ENCODE measurements at regions not wholly inside any gene's neighbourhood (a gene's known extent, or its start where the extent isn't known, plus 50 kb on each side); places are given as distances from the start of the nearest gene placed in this dataset.

DNA sequence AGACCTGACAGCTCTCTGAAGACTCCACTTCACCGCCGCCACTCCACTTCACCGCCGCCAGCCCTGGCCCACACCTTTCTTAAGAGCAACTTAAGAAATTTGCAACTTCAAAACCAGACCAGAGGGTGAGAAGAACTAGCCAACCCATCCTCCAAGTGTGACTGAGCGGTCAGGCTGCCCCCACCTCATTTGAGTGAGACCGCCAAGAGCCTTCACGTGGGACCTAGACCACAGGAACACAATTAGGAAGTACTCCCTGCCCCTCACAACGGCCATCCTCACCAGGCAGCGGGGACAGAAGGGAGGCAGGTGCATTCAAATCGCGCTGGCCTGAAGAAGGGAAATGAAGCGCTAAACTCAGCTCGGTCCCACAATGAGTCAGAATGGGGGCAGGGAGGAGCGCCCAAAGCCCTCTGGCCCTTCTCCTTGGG is 156.8 kb upstream of the BCL6 start:
- no peak for DNase-seq (ENCODE audit: low spot score)

DNA sequence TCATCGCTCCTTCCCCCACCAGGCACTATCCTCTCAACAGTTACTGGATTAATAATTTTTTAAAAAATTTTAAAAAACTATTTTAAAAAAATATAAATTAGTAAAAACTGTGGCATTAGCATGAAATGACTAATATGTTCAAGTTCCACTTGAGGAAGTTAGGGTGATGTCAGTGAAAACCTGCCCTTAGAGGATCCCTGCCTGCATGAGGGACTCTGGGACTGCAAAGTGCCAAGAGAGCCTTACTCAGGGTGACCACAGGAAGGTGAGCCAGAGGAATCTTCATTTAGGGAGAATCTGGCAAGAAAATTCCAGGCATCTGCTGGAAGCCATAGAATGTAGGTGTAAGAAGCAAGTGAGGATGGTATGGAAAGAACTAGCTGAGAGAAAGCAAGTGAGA is 157.7 kb upstream of the BCL6 start:
- peak; percentile 88 for DNase-seq (ENCODE audit: low spot score)

DNA sequence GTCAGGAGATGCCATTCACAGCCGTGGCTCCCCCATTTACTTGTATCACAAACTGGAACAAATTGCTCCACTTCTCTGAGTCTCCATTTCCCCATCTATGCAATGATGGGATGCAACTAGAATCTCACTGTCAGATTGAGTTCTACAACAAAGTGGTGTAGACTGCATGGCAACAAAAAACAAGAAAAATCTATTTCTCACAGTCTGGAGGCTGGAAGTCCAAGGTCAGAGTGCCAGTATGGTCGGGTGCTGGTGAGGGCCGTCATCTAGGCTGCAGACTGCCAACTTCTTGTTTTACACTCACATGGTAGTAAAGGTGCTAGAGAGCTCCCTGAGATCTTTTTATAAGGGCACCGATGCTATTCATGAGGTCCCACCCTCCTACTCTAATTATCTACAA is 158.4 kb upstream of the BCL6 start:
- DNase-seq (ENCODE audit: low spot score), result no peak

DNA sequence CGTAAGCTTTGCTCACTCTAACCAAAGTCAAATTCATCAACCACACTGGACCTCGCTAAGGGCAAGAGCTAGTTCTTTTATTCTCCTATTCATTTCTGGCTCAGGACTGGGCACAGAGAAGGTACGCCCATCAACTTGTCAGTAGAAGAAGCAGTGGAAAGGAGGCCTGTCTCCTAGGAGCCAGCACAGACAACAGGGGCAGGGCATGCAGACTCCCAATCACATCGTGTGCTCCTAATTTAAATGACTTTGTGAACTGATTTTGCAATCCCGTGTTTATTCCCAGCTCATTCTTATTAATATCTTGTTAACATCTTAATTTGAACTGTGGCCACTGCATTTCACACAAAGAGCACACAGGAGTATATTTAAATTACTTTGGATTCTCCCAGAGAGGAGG is 161.1 kb upstream of the BCL6 start:
- no peak for DNase-seq (ENCODE audit: low spot score)

DNA sequence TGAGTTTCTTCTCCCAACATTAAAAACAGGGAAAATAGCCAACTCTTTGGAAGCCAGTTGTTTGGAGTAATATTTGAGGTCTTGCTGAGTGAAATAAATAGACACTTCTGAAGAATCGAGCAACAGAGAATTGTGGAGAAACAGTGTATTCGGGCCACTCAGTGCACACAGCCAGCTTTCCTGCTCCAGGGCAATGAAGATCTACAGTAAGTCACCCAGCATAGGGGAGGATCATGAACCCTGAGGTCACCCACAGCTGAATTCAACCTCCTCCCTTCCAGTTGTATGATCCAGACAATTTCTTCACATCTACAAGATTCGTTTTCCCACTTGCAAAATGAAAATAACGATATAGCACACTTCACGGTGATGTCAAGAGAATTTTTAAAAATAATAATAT is 161.7 kb upstream of the BCL6 start:
- DNase-seq (ENCODE audit: low spot score), result no peak

DNA sequence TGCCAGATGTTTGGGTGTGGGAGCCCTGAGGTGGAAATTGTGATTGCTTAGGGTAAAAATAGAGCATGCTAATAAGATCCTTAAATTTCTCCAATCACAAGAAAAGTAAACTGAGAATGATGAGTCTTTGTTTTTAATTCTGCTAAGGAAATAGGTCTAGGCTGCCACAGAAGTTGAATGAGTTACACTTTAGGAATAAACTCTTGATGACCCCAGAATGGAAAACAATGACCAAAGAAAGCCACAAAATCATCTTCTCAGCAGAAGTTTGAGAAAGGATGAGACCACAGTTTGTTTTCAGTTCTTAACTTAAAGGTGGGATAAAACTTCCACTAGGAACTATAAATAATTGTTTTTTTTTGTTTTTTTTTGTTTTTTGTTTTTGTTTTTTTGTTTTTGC is 164.6 kb upstream of the BCL6 start:
- peak; percentile 17 for DNase-seq (ENCODE audit: low spot score)

DNA sequence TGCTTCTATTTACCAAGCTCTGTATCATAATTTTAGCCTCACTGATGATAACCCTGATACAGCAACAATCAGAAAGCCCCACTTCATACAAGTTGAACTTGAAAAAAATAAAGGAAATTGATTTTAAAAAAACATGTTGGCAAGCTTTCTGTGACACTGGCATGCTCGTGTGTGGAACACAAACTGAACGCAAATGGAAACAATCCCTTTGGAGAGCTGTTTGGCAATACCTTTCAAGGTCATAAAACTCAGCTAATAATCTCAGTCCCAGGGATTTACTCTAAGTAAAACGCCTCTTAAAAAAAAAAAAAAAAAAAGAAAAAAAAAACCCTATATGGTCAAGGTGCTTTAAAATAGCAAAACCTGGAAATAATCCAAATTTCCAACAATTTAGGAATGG is 166.7 kb upstream of the BCL6 start:
- no peak for DNase-seq (ENCODE audit: low spot score)

DNA sequence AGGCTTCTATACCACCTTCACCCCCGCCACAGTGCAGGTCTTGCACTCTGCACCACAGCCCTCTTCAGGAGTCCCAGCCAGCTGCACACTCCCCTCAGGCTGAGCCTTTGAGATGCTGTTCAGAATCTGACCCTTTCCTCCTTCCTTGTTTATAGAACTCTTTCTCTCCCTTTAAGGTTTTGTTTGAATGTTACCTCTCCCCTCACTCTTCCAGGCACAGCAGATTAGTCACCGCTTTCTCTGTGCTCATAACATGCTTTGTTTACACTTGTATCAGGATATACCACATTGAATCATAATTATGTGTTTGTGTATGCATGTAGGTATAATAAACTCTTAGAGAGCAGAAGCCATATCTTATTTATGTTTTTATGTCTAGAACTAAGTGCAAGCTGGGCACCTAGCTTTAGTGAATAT is 168.4 kb upstream of the BCL6 start:
- DNase-seq (ENCODE audit: low spot score), result peak; percentile 43

DNA sequence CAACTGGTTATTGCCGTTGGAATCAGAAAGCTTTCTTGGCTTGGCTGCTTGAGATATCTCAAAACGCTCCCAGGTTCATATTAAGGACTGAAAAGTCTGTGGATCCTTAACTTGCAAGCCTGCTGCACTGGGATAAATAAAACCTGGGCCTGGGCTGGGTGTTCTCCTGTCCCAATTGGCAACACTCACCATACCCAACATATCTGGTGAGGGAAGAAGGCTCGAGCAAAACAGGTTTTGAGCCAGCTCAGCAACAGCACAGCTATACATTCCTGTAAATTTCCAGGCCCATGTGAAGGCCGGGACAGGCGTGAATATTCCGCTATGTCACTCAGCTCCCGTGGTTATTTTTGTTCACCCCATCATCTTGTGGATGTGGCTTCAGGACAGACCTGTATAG is 169.0 kb upstream of the BCL6 start:
- DNase-seq (ENCODE audit: low spot score), result no peak

DNA sequence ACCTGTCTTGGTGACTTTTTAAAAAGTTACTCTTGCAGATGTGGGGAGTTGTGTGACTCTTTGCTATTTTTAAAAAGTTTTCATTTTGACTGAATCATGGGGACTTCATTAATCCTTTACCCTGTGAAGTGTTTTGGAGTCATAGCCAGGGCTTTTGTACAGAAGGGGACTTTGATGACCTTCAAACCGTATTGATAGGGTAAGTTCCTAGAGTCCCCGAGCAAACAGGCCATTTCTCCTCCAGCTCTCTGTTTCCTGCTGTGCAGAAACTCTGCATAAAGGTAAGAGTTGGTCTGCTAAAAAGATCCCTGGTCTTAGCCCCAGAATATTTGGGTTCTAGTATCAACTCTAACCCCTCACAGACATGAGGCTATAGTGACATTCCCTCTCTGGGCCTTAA is 170.8 kb upstream of the BCL6 start:
- no peak for DNase-seq (ENCODE audit: low spot score)

DNA sequence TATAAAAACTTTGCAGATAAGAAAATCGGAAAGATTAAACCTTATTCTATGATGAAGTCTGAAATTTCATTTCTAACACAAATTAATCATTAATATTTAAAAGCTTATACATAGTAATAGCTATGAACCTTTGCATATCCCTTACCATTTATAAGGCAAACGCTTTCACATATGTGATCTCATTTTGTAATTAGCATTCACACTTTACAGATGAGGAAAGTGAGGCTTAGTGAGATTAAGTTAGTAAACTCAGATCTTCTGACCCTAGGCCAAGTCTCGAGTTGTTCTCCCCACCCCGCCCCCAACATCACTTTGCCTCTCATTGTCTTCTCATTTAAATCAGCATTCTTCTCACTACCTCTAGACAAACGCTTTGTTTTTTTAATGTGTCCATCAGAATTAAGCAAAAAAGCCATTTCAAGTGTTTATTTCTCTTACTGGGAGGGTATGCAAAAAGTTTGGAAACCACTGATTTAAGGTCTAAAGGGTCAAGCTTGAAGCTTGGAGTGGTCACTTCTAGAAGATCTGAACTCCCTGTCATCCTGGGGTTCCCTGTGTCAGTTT is 172.9 kb upstream of the BCL6 start:
- DNase-seq (ENCODE audit: low spot score), result no peak

DNA sequence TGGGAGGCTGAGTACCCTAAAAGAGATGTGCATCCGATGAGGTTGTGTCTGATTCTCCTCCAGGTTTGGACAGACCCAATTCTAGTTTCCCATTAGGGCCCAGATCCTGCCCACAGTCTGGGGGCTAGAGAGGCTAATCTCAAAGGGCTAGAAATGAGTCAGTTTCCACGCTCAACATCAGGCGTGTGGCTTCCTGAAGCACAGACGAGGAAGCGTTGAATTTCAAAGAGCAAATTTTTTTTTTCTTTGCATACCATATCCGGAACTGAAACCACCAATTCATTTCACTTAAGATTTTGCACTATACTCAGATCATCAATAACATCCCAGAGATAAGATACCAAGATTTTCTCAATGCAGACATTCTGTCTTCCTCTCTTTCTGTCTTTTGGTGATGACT is 173.8 kb upstream of the BCL6 start:
- no peak for DNase-seq (ENCODE audit: low spot score)

DNA sequence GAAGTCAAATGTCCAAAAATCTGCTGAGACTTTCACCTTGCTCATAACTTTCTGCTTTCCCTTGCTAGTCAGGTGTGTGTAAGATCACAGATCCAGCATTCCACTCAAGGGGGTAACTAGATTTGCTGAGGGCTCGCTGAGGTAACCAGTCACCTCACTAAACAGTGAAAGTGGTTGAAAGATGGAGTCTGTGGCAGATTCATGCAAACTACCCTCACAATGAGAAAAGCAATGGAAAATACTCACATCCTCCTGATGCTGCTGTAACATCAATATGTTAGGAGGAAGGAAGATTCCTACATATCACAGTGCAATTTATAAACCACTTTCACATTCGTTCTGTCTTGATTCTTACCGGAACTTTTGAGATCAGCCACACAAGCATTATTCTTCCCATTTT is 174.3 kb upstream of the BCL6 start:
- DNase-seq (ENCODE audit: low spot score), result no peak

DNA sequence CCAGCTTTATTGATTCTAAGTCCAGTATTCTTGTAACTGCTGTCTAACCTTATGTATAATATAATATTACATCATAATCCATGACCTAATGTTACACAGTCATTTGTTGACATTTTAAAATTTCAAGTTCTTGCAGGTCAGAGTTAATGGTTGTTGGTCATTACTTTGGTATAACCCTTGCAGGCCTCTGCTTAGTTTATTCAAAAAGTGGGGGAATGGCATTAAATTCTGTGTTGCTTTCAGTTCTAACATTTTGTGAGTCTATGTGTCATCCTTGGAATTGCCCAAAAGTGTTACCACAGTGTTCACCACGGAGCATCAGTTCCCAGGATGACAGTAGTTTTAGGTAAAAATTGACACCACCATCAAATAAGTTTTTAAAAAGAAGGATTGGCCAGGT is 174.8 kb upstream of the BCL6 start:
- DNase-seq (ENCODE audit: low spot score), result no peak

DNA sequence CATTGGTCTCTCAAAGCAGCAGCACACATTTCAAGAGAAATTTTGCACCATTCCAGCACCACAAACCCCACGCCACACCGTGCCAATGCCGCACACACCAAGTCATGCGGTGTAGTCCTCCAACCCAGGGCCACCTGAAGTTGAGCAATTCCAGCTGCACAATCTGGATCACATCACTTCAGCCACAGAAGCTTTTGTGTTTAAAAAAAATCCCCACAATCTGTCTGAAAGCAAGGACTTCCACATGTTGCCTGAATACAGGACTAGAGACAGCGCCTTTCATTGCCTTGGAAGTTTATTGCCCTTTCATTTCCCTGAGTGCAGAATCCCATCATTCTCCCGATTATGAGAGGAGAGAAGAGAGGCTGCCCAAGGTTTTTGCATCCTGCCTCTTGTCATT is 175.6 kb upstream of the BCL6 start:
- no peak for DNase-seq (ENCODE audit: low spot score)

DNA sequence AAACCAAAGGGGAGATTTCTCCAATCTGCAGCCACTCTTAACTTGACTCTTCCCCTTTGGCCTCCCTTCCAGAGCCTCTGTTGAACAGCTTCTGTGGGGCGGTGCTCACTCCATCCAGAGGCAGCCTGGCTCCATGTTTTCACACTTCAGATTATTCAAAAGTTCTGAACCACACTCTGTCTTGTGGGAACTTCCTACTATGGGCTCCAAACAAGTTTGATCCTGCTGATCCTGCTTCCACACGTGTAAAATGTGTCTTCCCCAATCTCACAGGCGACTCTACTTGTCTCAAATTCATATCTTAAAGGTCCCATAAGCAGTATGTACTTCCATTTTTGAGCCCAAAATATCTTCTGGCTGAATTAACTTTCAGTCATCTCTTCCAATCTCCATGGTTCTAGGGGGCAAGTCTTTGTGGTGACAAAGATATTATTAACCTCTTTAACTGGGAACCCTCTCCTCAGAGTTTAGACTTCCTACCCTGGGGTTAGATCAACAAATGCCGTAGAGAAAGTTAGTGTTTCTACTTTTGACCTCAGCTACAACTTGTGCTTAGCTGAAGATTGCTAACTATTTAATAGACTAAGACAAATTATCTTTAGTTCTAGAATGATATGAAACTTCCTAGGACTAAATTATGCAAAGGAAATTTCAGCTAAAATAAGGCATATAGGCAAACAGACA is 176.3 kb upstream of the BCL6 start:
- DNase-seq (ENCODE audit: low spot score), result no peak

DNA sequence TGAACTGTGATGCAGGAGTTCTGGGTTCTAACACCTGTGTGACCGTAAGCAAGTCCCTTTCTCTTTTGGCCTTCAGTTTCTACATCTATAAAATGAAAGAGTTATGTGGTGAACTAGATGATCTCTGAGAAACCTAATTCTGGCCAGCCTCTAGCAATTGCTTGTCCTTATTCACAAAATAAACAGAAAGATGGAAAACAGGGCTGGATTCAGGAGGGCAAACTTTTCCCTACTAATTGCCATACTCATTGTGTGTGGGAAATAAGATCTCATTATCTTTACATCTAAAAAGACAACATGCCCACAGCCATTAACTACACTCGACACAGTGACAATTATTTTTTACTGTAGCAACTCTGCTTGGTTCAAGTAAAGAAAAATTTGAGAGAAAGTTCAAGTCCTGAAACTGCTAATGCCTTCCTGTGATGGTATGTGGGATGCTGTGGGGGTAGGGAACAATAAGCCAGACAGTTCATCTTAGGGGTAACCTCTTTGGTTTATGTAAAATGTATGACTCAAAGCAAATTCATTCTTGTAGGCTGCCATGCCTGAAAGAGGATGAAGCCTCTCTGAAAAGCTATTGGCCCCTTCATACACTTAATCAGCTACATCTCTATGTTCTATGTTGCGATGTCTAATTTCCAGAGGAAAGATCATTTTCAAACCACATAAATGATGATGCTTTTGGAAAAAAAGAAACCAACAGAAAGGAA is 177.6 kb upstream of the BCL6 start:
- peak; percentile 67 for DNase-seq (ENCODE audit: low spot score)

DNA sequence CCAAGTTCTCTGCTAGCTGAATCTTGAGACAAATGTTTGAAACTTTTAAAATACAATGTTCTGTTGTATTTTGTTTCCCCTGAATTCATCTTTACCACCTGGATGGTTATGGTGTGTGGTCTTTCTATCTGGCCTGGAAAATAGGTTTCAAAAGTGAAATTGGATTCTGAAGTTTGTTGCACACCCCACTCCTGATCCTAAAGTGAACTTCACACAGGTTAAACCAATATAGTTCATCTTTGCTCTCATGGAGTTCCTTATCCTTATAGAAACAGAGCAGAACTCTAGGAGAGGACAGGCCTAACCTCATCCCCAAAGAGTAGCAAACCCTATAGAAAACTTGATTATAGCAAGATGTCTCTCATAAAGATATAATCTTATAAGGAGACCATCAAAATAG is 179.4 kb upstream of the BCL6 start:
- no peak for DNase-seq (ENCODE audit: low spot score)

DNA sequence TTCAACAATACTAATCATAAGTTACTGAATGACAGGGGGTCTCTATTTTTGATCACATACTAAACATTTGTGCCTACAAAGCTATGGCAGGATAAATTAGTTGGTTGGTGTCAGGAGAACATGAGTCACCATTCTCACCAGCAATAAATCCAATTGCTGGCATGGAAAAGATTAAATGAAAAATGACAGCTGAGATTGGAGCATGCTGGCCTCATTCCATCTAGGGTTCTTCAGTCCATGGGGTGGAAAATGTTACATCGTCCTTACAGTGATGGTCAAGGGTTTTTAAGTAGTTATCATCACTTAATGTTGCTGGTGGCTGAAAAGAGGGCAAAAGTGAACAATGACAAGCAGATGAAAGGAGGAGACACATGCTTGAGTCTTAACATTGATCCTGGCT is 180.1 kb upstream of the BCL6 start:
- no peak for DNase-seq (ENCODE audit: low spot score)

DNA sequence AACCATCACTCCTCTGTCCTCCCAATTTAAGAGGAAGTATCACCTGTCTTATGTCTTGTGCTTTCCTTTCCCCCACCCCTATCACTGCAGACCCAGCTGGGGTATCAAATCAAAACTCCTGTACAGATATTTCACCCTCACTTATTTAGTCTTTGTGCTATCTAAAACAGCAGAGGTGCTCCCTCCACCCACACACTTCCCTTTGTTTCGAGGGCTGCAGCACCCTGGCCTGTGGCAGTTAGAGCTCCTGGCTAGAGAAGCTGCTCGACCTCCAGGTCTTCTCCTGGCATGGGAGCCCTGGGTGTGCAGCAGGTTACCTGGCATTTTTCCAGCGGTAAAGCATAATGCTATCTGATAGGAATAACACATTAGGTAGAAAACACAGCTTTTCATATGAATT is 181.4 kb upstream of the BCL6 start:
- DNase-seq (ENCODE audit: low spot score), result no peak

DNA sequence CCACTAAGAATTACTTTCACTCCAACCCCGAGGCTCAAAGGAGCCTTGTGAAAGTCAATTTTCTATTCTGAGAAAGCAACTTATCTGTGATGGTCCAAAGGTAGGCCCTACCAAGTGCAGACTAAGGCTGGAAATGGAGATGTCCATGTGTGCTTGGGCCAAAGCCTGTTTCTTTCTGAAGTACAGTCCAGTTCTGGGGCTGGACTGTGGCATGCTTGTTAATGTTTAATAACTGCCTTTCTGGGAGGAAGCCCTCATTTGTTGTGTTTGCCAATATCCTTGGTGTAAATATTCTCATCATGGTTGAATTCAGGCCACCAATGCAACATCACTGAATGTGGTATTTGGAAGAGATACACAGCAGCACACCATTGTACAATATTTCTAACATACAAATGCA is 182.3 kb upstream of the BCL6 start:
- DNase-seq (ENCODE audit: low spot score), result no peak

DNA sequence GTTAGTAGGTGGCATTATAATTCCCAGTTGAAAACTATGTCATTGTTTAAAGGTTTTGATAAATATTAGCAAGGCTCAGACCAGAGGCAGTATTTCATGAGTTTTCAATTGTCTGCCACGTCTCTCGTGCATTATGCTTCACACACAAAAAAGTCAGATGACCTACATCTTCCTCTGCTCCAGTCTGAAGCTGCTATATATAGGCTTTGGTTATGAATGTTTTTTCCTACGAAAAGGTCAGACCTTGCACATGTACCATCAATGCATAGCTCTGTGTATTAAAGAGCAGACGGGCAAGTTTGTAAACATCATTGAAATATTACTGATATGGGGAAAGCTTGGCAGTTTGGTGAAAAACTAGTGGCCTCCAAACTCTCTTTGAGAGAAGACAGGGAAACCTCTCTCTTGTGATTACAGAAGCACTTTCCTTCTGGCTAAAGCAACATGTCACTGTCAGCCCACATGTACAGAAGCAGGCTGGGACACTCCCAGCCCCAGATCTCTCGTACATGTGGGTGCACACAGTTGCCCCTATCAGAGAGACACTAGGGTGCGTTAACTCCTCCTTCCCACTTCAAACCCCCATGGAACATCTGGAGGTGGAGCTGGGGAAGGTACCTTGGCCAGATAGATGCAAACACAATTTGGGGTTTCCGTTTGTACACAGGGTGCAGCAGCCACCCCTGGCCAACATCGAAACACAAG is 184.0 kb upstream of the BCL6 start:
- no peak for DNase-seq (ENCODE audit: low spot score)

DNA sequence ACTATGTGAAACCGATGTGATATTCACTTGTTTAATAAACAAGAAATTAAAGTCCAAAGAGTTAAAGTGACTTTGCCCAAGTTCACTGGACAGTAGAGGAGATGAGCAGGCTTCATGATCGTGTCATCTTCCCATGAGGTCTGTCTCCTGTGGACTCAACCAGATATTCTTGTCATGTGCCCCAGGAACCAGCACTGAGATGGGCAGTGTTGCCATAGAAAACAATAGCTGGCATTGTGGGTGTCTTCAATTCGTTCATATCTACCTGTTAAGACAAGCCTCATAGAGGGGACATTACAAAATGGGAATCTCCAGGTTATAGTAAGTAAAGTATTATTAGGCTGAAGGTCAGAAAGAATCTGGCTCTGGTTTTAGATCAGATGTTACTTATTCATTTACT is 184.8 kb upstream of the BCL6 start:
- DNase-seq (ENCODE audit: low spot score), result peak; percentile 9

Measured in kidney tubule cell (primary cell).